DND-41 (cell line): ENCODE measurements at regions not wholly inside any gene's neighbourhood (a gene's known extent, or its start where the extent isn't known, plus 50 kb on each side); places are given as distances from the start of the nearest gene placed in this dataset.
"Not testable (repeated sequence)": the region's sequence is repeated elsewhere in the genome, so short reads cannot be mapped to it uniquely, and the experiment has no call there.

Source experiments
- ATAC-seq: fragments of 200-7000 bp; cut with Tn5 transposase; 3 replicates; pipeline ENCODE4 v1.9.1; 2021; ENCODE audit warnings: low read depth; ENCODE audit not compliant: insufficient read depth
- DNase-seq: peaks from one replicate; pipeline ENCODE4 v3.0.0-alpha.2; 2020
- H2AFZ ChIP-seq: 2 replicates; pipeline ENCODE4 v1.6.0; 2012; ENCODE audit warnings: low read depth, low read length
- H3K27ac ChIP-seq: 2 replicates; pipeline ENCODE4 v1.5.1; 2012; ENCODE audit warnings: low read length, inconsistent platforms
- H3K27me3 ChIP-seq: fragments of 200-600 bp; sonication (generic); 2 replicates; pipeline ENCODE4 v1.6.0; 2012; ENCODE audit warnings: low read length, mild to moderate bottlenecking, inconsistent platforms; ENCODE audit not compliant: insufficient read depth, poor library complexity
- H3K36me3 ChIP-seq: 2 replicates; pipeline ENCODE4 v1.5.1; 2012; ENCODE audit warnings: low read length, inconsistent platforms; ENCODE audit not compliant: insufficient read depth
- H3K4me1 ChIP-seq: 2 replicates; pipeline ENCODE4 v1.5.1; 2012; ENCODE audit warnings: mild to moderate bottlenecking, low read length; ENCODE audit not compliant: insufficient read depth
- H3K4me2 ChIP-seq: 2 replicates; pipeline ENCODE4 v1.6.0; 2012; ENCODE audit warnings: mild to moderate bottlenecking, moderate library complexity, low read length, inconsistent platforms; ENCODE audit not compliant: insufficient read depth
- H3K4me3 ChIP-seq, 2 experiments: fragments of 200-600 bp in 1 of 2; shearing (Covaris generic) in 1 of 2; 2 replicates each; pipeline ENCODE4 v1.5.1; 2012 to 2016; ENCODE audit warnings: inconsistent platforms in 2 of 2, low read length in 2 of 2, mild to moderate bottlenecking in 2 of 2, low read depth in 1 of 2, moderate library complexity in 1 of 2
- H3K79me2 ChIP-seq: 2 replicates; pipeline ENCODE4 v1.6.0; 2012; ENCODE audit warnings: low read length, inconsistent platforms; ENCODE audit not compliant: insufficient read depth
- H3K9ac ChIP-seq: 2 replicates; pipeline ENCODE4 v1.6.0; 2012; ENCODE audit warnings: low read depth, mild to moderate bottlenecking, inconsistent platforms, low read length, moderate library complexity
- H3K9me3 ChIP-seq: 2 replicates; pipeline ENCODE4 v1.5.1; 2012; ENCODE audit warnings: low read length, moderate library complexity, mild to moderate bottlenecking, inconsistent platforms; ENCODE audit not compliant: insufficient read depth, severe bottlenecking
- H4K20me1 ChIP-seq: 2 replicates; pipeline ENCODE4 v1.6.0; 2012; ENCODE audit warnings: low read length; ENCODE audit not compliant: insufficient read depth
- EZH2 ChIP-seq: IDR thresholded peaks from 3 replicates; pipeline ENCODE4 v1.6.1; 2012; ENCODE audit warnings: borderline replicate concordance, low read depth, mild to moderate bottlenecking, moderate library complexity, low read length, inconsistent platforms; ENCODE audit not compliant: severe bottlenecking
- TF ChIP-seq, protein P1 (sequence below): IDR thresholded peaks from 2 replicates; pipeline ENCODE4 v1.5.1; 2012; ENCODE audit warnings: borderline replicate concordance, low read length, moderate library complexity, mild to moderate bottlenecking; ENCODE audit not compliant: poor library complexity, severe bottlenecking; ENCODE audit errors: extremely low read depth

DNA sequence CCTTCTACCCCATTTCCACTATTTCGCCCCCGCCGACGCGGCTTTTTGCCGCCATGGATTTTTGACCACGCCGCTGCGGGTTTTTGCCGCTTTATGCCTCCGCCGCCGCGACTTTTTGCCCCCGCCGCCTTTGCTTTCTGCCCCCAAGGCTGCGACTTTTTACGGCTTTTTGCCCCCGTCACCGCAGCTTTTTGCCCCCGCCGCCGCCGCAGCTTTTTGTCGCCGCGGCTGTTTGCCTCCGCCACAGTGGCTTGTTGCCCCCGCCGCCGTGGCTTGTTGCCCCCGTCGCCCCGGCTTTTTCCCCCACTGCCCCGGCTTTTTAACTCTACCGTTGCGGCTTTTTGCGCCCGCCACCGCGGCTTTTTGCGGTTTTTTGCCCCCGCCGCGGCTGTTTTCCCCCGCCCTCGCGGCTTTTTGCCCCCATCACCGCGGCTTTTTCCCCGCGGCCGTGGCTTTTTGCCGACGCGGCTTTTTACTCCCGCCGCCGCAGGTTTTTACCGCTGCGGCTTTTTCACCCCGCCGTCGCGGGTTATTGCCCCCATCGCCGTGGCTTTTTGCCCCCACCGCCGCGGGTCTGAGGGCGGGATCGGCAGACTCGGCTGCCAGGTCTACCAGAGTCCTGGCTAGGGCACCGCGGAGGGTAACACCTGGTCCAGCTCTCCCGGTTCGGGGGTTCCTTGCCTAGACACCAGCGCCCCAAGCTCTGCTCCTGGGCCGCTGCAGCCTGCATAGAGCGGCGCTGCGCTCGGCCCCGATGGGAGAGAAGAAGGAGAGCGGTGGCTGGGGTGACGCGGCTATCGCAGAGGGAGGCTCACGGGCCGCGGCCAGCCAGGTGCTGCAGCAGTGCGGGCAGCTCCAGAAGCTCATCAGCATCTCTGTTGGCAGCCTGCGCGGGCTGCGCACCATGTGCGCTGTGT lies 562.7 kb upstream of the WSB1 start:
- ATAC-seq, result no peak
- no peak for DNase-seq

DNA sequence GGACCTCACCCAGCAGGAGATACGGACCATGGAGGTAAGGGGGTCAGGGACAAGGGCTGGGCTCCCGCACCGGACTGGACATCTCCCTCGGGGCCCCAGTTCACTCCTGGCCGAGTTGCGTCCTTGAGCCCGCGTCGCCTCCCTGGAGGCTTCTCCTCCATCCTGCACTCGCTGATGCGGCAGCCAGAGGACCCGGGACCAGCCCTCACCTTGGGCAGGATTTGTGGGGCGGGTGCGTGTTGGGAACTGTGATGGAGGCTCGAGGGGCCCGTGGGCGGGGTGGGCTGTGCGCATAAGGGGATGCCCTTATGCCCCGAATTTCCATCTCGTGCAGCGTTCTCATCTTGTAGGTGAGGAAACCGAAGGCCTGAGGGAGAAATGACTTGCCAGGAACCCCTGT lies 562.0 kb upstream of the WSB1 start:
- not testable (repeated sequence) for DNase-seq

More for the DNA sequence above, 562.7 kb upstream of the WSB1 start:
- no peaks in the 10 kb centered on the region for H3K27me3 ChIP-seq
- no peaks in the 10 kb centered on the region for H3K79me2 ChIP-seq
- TF ChIP-seq, protein P1, sequence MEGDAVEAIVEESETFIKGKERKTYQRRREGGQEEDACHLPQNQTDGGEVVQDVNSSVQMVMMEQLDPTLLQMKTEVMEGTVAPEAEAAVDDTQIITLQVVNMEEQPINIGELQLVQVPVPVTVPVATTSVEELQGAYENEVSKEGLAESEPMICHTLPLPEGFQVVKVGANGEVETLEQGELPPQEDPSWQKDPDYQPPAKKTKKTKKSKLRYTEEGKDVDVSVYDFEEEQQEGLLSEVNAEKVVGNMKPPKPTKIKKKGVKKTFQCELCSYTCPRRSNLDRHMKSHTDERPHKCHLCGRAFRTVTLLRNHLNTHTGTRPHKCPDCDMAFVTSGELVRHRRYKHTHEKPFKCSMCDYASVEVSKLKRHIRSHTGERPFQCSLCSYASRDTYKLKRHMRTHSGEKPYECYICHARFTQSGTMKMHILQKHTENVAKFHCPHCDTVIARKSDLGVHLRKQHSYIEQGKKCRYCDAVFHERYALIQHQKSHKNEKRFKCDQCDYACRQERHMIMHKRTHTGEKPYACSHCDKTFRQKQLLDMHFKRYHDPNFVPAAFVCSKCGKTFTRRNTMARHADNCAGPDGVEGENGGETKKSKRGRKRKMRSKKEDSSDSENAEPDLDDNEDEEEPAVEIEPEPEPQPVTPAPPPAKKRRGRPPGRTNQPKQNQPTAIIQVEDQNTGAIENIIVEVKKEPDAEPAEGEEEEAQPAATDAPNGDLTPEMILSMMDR, result no peak
- H3K4me1 ChIP-seq, result no peaks in the 10 kb centered on the region
- peaks cover 3% of the 10 kb centered on the region for H3K9me3 ChIP-seq
- no peaks in the 10 kb centered on the region for H4K20me1 ChIP-seq
- H3K27ac ChIP-seq, result no peak overlapping the region
- H3K4me3 ChIP-seq, result no peak overlapping the region
- no peak overlapping the region for H3K9ac ChIP-seq
- no peak overlapping the region for H2AFZ ChIP-seq
- no peaks in the 10 kb centered on the region for H3K36me3 ChIP-seq
- no peak overlapping the region for H3K4me2 ChIP-seq

GRCh38 chr17:26734775-26735174 lies 559.1 kb upstream of the WSB1 start:
- not testable (repeated sequence) for H3K27ac ChIP-seq, H3K9me3 ChIP-seq, H4K20me1 ChIP-seq, H3K27me3 ChIP-seq, H3K36me3 ChIP-seq, H3K4me1 ChIP-seq, H3K4me2 ChIP-seq, H2AFZ ChIP-seq, H3K9ac ChIP-seq, ATAC-seq, H3K79me2 ChIP-seq, DNase-seq, H3K4me3 ChIP-seq

More for the DNA sequence above, 562.0 kb upstream of the WSB1 start:
- not testable (repeated sequence) for H3K4me1 ChIP-seq, H3K36me3 ChIP-seq, H3K27me3 ChIP-seq, ATAC-seq, H3K4me2 ChIP-seq, H4K20me1 ChIP-seq, H3K9me3 ChIP-seq, H3K27ac ChIP-seq, H3K79me2 ChIP-seq, H3K4me3 ChIP-seq, H3K9ac ChIP-seq, H2AFZ ChIP-seq

DNA sequence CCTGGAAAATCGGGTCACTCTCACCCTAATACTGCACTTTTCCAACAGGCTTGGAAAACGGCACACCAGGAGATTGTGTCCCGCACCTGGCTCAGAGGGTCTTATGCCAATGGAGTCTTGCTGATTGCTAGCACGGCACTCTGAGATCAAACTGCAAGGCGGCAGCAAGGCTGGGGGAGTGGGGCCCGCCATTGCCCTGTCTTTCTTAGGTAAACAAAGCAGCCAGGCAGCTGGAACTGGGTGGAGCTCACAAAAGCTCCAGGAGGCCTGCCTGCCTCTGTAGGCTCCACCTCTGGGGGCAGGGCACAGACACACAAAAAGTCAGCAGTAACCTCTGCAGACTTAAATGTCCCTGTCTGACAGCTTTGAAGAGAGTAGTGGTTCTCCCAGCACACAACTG lies 557.9 kb upstream of the WSB1 start:
- not testable (repeated sequence) for H3K9me3 ChIP-seq, H3K4me1 ChIP-seq, ATAC-seq

DNA sequence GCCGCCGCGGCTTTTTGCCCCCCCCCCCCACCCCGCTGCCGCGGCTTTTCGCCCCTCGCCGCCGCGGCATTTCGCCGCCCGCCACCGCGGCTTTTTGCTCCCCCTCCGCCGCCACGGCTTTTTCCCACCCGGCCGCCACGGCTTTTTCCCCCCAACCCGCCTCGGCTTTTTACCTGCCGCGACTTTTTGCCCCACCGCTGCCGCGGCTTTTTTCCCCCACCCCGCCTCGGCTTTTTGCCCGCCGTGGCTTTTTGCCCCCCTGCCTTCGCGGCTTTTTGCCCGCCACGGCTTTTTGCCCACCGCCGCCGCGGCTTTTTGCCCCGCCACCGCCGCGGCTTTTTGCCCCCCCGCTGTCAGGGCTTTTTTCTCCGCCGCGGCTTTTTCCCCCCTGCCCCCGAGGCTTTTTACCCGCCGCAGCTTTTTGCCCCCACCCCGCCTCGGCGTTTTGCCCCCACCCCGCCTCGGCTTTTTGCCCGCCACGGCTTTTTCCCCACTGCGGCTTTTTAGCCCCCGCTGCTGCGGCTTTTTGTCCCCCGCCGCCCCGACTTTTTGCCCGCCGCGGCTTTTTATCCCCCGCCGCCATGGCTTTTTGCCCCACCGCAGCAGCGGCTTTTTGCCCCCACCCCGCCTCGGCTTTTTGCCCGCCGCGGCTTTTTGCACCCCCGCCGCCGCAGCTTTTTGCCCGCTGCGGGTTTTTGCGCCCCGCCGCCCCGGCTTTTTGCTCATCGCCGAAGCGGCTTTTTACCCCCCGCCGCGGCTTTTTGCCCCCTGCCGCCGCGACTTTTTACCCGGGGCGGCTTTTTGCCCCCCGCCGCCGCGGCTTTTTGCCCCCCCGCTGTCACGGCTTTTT lies 527.8 kb upstream of the WSB1 start:
- no peaks in the 10 kb centered on the region for H3K36me3 ChIP-seq
- no peak for ATAC-seq

More for the DNA sequence above, 557.9 kb upstream of the WSB1 start:
- H3K36me3 ChIP-seq, H4K20me1 ChIP-seq, H2AFZ ChIP-seq, H3K9ac ChIP-seq, H3K4me2 ChIP-seq, H3K27me3 ChIP-seq, DNase-seq, H3K79me2 ChIP-seq, H3K4me3 ChIP-seq, H3K27ac ChIP-seq: not testable (repeated sequence)

More for the DNA sequence above, 527.8 kb upstream of the WSB1 start:
- no peak overlapping the region for H3K4me2 ChIP-seq
- no peaks in the 10 kb centered on the region for H3K79me2 ChIP-seq
- no peak overlapping the region for H2AFZ ChIP-seq
- no peaks in the 10 kb centered on the region for H3K9me3 ChIP-seq
- no peaks in the 10 kb centered on the region for H3K27me3 ChIP-seq
- no peaks in the 10 kb centered on the region for H4K20me1 ChIP-seq
- H3K4me3 ChIP-seq, result no peak overlapping the region
- DNase-seq, result no peak
- H3K9ac ChIP-seq, result no peak overlapping the region
- H3K4me1 ChIP-seq, result no peaks in the 10 kb centered on the region
- H3K27ac ChIP-seq, result no peak overlapping the region
- no peak for TF ChIP-seq EZH2
- TF ChIP-seq, protein P1, result no peak
